Immature natural killer cell (primary cell): ENCODE measurements at regions not wholly inside any gene's neighbourhood (a gene's known extent, or its start where the extent isn't known, plus 50 kb on each side); places are given as distances from the start of the nearest gene placed in this dataset.
"Not testable (repeated sequence)": the region's sequence is repeated elsewhere in the genome, so short reads cannot be mapped to it uniquely, and the experiment has no call there.

ENCODE experiments used
- DNase-seq, 3 donors: peaks; one replicate each; pipeline ENCODE4 v3.0.0; 2022; ENCODE audit warnings: mixed read lengths in 1 of 3
- H3K27ac Mint-ChIP-seq, 6 donors: one replicate each; pipeline ENCODE4 v1.8.0; 2020; ENCODE audit warnings: mixed read lengths in 6 of 6, mild to moderate bottlenecking in 5 of 6, inconsistent platforms in 4 of 6, moderate library complexity in 3 of 6
- H3K27me3 Mint-ChIP-seq, 3 donors: one replicate each; pipeline ENCODE4 v1.8.0; 2020 to 2021; ENCODE audit warnings: low read depth in 3 of 3, mild to moderate bottlenecking in 3 of 3, mixed read lengths in 3 of 3, moderate library complexity in 3 of 3, inconsistent platforms in 1 of 3
- H3K36me3 Mint-ChIP-seq, 3 donors: one replicate each; pipeline ENCODE4 v1.8.0; 2020; ENCODE audit warnings: mixed read lengths in 3 of 3, inconsistent platforms in 2 of 3, mild to moderate bottlenecking in 2 of 3
- H3K4me1 Mint-ChIP-seq, 2 donors: one replicate each; pipeline ENCODE4 v1.8.0; 2020; ENCODE audit warnings: inconsistent platforms in 2 of 2, mild to moderate bottlenecking in 2 of 2, mixed read lengths in 2 of 2, moderate library complexity in 1 of 2
- H3K4me3 Mint-ChIP-seq, 5 donors: one replicate each; pipeline ENCODE4 v1.8.0; 2020; ENCODE audit warnings: mild to moderate bottlenecking in 5 of 5, mixed read lengths in 5 of 5, inconsistent platforms in 3 of 5, moderate library complexity in 3 of 5
- H3K9me3 Mint-ChIP-seq, 6 donors: one replicate each; pipeline ENCODE4 v1.8.0; 2020; ENCODE audit warnings: mild to moderate bottlenecking in 6 of 6, mixed read lengths in 6 of 6, inconsistent platforms in 4 of 6, moderate library complexity in 3 of 6

DNA sequence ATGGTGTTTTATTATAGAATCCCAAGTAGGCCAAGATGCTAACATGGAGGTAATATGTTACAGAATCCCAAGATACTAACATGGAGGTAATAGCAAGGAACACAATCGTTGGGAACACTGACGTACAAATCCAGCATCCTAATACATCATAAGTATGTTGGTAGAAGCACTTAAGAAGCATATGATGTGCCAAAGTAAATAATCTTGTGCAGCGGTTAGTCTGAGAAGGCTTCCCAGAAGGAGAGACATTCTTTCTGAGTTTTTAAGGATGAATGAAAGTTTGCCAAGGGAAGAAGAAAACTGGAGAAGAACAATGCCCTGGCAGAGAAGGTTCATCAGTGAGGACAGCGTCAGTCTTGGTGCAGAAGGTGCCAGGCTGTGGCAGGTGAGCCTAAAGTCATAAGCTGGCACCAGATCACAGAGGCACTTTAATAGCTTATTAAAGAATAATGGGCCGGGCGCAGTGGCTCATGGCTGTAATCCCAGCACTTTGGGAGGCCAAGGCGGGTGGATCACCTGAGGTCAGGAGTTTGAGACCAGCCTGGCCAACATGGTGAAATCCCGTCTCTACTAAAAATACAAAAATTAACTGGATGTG lies 294.5 kb upstream of the PIK3R1 start:
- DNase-seq = no peak
- Mint-ChIP-seq H3K36me3 (no peaks in the 10 kb centered on the region), H3K27me3 (peaks cover 5 to 10% (median 7%) of the 10 kb centered on the region in 3 donors), H3K4me1 (no peaks in the 10 kb centered on the region), H3K9me3 (peaks cover 0 to 4% (median 0%) of the 10 kb centered on the region in 6 donors), H3K4me3 (no peak overlapping the region), H3K27ac (no peak overlapping the region)

DNA sequence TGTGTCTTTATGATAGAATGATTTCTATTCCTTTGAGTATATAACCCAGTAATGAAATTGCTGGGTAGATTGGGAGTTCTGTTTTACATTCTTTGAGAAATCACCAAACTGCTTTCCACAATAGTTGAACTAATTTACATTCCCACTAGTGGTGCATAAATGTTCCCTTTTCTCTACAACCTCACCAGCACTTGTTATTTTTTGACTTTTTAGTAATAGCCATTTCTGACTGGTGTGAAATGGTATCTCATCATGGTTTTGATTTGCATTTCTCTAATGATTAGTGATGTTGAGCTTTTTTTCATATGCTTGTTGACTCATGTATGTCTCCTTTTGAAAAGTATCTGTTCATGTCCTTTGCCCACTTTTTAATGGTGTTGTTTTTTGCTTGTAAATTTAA lies 296.0 kb upstream of the PIK3R1 start:
- H3K36me3 Mint-ChIP-seq, H3K9me3 Mint-ChIP-seq, H3K27ac Mint-ChIP-seq, H3K4me3 Mint-ChIP-seq, DNase-seq, H3K4me1 Mint-ChIP-seq: not testable (repeated sequence)
- H3K27me3 Mint-ChIP-seq = peaks cover 3 to 11% (median 8%) of the 10 kb centered on the region in 3 donors

GRCh38 chr5:67917561-67917960 lies 298.0 kb upstream of the PIK3R1 start:
- Mint-ChIP-seq H3K4me1 (no peaks in the 10 kb centered on the region), H3K9me3 (peaks cover 0 to 4% (median under 1%) of the 10 kb centered on the region in 6 donors), H3K27ac (no peak overlapping the region), H3K4me3 (no peak overlapping the region), H3K36me3 (no peaks in the 10 kb centered on the region), H3K27me3 (peaks cover 3 to 14% (median 13%) of the 10 kb centered on the region in 3 donors)
- DNase-seq = no peak

GRCh38 chr5:67910546-67910945 lies 305.0 kb upstream of the PIK3R1 start:
- DNase-seq = no peak
- no peaks in the 10 kb centered on the region for H3K4me1 Mint-ChIP-seq
- peaks cover 0 to 2% (median 0%) of the 10 kb centered on the region in 6 donors for H3K9me3 Mint-ChIP-seq
- no peak overlapping the region for H3K4me3 Mint-ChIP-seq
- H3K36me3 Mint-ChIP-seq = no peaks in the 10 kb centered on the region
- peaks cover 0 to 9% (median 6%) of the 10 kb centered on the region in 3 donors for H3K27me3 Mint-ChIP-seq
- no peak overlapping the region for H3K27ac Mint-ChIP-seq

DNA sequence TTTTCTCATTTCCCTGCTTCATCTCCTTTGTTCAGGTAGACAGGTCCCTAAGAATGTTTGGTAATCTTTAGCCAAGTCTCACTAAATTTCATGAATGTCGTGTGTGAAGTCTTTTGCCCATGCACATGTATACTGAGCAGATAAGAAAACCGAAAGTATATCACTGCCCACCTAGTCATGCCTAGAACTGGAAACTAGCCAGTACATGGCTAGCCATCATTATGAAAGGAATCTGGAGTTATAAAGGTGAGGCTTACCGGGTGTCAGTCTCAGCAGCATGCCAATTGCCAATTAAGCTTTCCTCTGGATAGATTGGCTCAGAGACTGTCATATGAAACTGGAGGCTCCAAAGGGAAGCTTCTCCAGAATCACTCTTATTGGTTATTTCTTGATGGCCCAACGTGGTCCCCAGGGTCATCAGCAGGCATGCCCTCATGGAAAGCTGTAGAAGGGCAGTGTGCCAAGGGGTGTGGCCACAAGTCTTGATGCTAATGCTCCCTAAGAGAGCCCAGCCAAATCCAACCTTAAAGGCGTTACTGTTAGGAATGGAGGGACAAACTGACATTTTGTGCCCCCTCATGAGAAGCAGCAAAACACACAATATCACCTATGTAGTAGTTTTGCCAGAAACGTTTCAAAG lies 307.3 kb upstream of the PIK3R1 start:
- Mint-ChIP-seq H3K4me1 (no peaks in the 10 kb centered on the region), H3K27ac (no peak overlapping the region), H3K27me3 (peaks cover 0 to 3% (median 0%) of the 10 kb centered on the region in 3 donors), H3K9me3 (peaks cover 0 to 3% (median 0%) of the 10 kb centered on the region in 6 donors), H3K36me3 (no peaks in the 10 kb centered on the region), H3K4me3 (no peak overlapping the region)
- DNase-seq = no peak

GRCh38 chr5:67904366-67904765 lies 311.2 kb upstream of the PIK3R1 start:
- H3K27me3 Mint-ChIP-seq = no peaks in the 10 kb centered on the region
- H3K27ac Mint-ChIP-seq = no peak overlapping the region
- H3K36me3 Mint-ChIP-seq = no peaks in the 10 kb centered on the region
- H3K9me3 Mint-ChIP-seq = peaks cover 0 to 1% (median 0%) of the 10 kb centered on the region in 6 donors
- H3K4me1 Mint-ChIP-seq = no peaks in the 10 kb centered on the region
- no peak overlapping the region for H3K4me3 Mint-ChIP-seq
- DNase-seq = no peak

DNA sequence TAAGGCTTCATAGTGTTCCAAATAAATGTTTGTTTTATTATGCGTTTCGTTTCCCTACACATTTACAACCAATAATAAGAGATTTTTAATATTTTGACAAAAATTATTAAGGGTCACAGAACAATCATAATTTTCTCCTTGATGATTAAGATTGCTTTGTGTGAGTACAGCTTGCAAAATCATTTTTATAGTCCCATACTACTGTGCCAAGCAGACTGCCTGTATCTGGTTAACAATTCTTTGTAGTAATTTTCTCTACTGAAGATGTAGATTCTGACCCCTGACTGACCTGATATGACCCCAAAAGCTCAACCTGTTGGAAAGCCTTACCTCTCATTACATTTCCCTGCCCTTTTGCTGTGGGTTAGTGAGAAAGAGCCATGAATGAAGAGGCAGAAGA lies 311.9 kb upstream of the PIK3R1 start:
- Mint-ChIP-seq H3K9me3 (peaks cover 0 to 1% (median 0%) of the 10 kb centered on the region in 6 donors), H3K4me3 (no peak overlapping the region), H3K36me3 (no peaks in the 10 kb centered on the region), H3K27me3 (no peaks in the 10 kb centered on the region), H3K27ac (no peak overlapping the region), H3K4me1 (no peaks in the 10 kb centered on the region)
- DNase-seq = no peak

GRCh38 chr5:67903121-67903520 lies 312.4 kb upstream of the PIK3R1 start:
- Mint-ChIP-seq H3K27ac (no peak overlapping the region), H3K36me3 (no peaks in the 10 kb centered on the region)

GRCh38 chr5:67902497-67902830 lies 313.1 kb upstream of the PIK3R1 start:
- no peaks in the 10 kb centered on the region for H3K4me1 Mint-ChIP-seq
- H3K4me3 Mint-ChIP-seq = no peak overlapping the region
- no peaks in the 10 kb centered on the region for H3K36me3 Mint-ChIP-seq
- DNase-seq = no peak
- H3K9me3 Mint-ChIP-seq = peaks cover 0 to 1% (median 0%) of the 10 kb centered on the region in 6 donors
- no peaks in the 10 kb centered on the region for H3K27me3 Mint-ChIP-seq
- H3K27ac Mint-ChIP-seq = no peak overlapping the region

More at GRCh38 chr5:67903121-67903520, 312.4 kb upstream of the PIK3R1 start:
- H3K27me3 Mint-ChIP-seq = no peaks in the 10 kb centered on the region
- peaks cover 0 to 1% (median 0%) of the 10 kb centered on the region in 6 donors for H3K9me3 Mint-ChIP-seq
- H3K4me1 Mint-ChIP-seq = no peaks in the 10 kb centered on the region
- H3K4me3 Mint-ChIP-seq = no peak overlapping the region
- no peak for DNase-seq

DNA sequence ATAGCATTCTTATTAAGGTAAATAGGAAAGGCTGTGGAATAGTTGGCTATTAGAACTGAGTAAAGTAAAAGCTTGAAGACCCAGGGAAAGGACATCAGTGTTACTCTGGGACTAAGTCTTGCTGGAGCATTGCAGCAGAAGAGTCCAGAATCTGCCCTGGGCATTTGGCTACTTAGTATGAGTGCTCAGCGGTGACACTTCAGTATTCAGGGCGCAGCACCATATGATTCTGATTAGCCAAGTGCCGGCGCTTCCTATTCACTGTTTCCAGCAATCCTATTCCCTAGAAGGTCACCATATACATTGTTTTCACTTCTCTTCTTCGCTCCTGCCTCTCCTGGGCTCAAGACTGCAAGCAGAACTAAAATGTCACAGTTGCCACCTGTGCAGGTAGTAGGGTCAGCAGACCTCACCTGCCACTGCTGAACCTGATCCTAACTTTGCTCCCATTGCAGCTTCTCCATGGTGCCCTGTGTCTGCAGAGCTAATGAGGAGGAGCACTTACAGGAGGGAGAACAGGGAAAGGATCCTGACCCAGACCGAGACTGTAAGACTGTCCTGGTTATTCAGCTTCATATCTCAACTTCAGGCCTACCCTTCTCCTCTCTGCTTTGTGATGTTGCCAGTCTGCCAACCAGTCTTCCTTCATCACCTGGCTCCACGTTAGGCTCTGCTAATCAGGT lies 313.6 kb upstream of the PIK3R1 start:
- H3K36me3 Mint-ChIP-seq = no peaks in the 10 kb centered on the region
- no peaks in the 10 kb centered on the region for H3K4me1 Mint-ChIP-seq
- H3K27me3 Mint-ChIP-seq = no peaks in the 10 kb centered on the region
- no peak for DNase-seq
- H3K27ac Mint-ChIP-seq = no peak overlapping the region
- no peak overlapping the region for H3K4me3 Mint-ChIP-seq
- peaks cover 0 to 1% (median 0%) of the 10 kb centered on the region in 6 donors for H3K9me3 Mint-ChIP-seq

GRCh38 chr5:67900514-67900913 lies 315.0 kb upstream of the PIK3R1 start:
- no peaks in the 10 kb centered on the region for H3K36me3 Mint-ChIP-seq
- no peaks in the 10 kb centered on the region for H3K27me3 Mint-ChIP-seq
- peaks cover 0 to 4% (median 0%) of the 10 kb centered on the region in 6 donors for H3K9me3 Mint-ChIP-seq
- H3K27ac Mint-ChIP-seq = no peak overlapping the region
- H3K4me1 Mint-ChIP-seq = no peaks in the 10 kb centered on the region
- H3K4me3 Mint-ChIP-seq = no peak overlapping the region
- DNase-seq = no peak

DNA sequence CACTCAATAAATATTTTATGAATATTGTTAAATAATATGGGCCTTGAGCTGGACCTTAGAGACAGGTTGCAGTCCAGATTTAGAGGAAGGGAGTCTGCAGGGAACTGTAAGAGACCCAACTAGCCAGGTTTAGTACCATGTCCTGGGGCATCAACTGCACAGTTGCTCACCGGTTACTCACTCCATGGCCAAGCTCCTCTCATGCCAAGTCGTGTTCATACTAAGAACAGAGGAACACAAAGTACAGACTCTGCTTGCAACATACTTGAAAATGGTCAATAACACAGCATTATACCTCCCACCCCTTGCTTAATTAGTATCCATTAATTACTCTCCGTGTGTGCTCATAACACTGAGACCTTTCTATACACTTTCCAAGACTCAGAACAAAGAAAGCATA lies 317.6 kb upstream of the PIK3R1 start:
- H3K27ac Mint-ChIP-seq = no peak overlapping the region
- no peaks in the 10 kb centered on the region for H3K27me3 Mint-ChIP-seq
- H3K9me3 Mint-ChIP-seq = peaks cover 0 to 4% (median 0%) of the 10 kb centered on the region in 6 donors
- H3K4me3 Mint-ChIP-seq = no peak overlapping the region
- H3K36me3 Mint-ChIP-seq = no peaks in the 10 kb centered on the region
- DNase-seq = no peak
- no peaks in the 10 kb centered on the region for H3K4me1 Mint-ChIP-seq

DNA sequence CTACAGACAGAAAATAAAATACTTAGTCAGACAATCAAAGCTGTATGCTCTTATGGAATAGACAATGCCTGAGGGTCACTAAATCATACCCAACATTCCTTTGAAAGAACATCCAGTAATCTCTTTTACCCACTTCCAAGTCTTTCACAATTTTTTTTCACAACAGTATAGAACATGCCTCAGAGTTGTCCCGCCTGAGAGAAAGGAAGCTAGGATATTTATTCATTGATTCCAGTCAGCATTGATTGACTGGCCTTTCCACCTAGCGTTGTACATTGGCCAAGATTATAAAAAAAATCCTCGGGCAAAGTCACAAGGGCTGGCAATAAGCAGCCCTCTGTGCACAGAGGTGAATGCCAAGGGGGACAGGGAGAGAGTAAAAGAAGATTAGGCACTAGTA lies 318.1 kb upstream of the PIK3R1 start:
- no peak for DNase-seq
- Mint-ChIP-seq H3K4me1 (no peaks in the 10 kb centered on the region), H3K27ac (no peak overlapping the region), H3K27me3 (no peaks in the 10 kb centered on the region), H3K9me3 (peaks cover 0 to 4% (median 0%) of the 10 kb centered on the region in 6 donors), H3K36me3 (no peaks in the 10 kb centered on the region), H3K4me3 (no peak overlapping the region)

DNA sequence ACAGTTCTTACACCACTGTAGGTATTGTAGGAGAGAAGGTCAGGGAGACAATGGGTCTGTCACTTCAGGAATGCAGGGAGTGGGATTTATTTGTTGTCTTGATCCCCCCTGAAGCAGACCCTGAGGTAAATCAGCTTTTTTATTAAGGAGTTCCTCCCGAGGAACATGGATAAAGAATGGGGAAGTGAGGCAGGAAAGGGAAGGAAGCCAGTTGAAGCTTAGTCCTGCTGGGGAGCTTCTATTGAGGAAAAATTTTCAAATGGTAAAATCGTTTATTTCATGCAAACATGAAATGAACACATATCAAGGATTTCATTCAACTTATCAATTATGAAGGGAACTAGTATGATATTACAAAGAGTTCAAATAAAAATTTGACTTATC lies 318.6 kb upstream of the PIK3R1 start:
- Mint-ChIP-seq H3K27ac (no peak overlapping the region), H3K4me3 (no peak overlapping the region), H3K4me1 (no peaks in the 10 kb centered on the region), H3K9me3 (peaks cover 0 to 4% (median 0%) of the 10 kb centered on the region in 6 donors), H3K36me3 (no peaks in the 10 kb centered on the region), H3K27me3 (peaks cover 0 to 2% (median 0%) of the 10 kb centered on the region in 3 donors)
- DNase-seq = no peak
